ENCODE measurements at regions not wholly inside any gene's neighbourhood (a gene's known extent, or its start where the extent isn't known, plus 50 kb on each side); places are given as distances from the start of the nearest gene placed in this dataset.
"Not testable (repeated sequence)": the region's sequence is repeated elsewhere in the genome, so short reads cannot be mapped to it uniquely, and the experiment has no call there.

DNA sequence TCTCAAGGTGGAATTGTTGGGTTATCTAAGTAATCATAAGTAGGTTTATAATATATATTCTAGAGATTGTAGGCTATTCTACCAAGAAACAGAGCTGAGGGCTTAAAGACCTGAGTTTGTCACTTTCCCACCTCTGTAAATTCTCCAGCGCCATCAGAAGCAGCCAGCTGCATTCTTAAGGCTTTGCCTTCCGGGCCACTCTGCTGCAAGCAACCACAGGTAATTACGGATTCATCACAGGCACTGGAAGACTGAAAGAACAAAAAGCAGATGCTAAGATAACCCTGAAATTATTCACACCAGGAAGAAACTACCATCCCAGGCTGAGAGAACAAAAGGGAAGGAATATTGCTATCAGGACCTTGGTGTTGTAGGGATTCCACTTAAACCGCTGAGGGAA, 137.8 kb upstream of the JCAD start:
- no peak for DNase-seq (ENCODE audit: low spot score)

DNA sequence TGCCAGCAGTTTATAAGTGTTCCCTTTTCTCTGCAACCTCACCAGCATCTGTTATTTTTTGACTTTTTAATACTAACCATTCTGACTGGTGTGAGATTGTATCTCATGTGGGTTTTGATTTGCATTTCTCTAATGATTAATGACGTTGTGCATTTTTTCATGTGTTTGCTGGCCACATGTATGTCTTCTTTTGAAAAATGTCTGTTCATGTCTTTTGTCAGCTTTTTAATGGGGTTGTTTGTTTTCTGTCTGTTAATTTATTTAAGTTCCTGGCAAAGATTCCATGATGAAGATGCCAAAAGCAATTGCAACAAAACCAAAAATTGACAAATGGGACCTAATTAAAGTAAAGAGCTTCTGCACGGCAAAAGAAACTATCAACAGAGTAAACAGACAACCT, 137.2 kb upstream of the JCAD start:
- DNase-seq (ENCODE audit: low spot score) = not testable (repeated sequence)

DNA sequence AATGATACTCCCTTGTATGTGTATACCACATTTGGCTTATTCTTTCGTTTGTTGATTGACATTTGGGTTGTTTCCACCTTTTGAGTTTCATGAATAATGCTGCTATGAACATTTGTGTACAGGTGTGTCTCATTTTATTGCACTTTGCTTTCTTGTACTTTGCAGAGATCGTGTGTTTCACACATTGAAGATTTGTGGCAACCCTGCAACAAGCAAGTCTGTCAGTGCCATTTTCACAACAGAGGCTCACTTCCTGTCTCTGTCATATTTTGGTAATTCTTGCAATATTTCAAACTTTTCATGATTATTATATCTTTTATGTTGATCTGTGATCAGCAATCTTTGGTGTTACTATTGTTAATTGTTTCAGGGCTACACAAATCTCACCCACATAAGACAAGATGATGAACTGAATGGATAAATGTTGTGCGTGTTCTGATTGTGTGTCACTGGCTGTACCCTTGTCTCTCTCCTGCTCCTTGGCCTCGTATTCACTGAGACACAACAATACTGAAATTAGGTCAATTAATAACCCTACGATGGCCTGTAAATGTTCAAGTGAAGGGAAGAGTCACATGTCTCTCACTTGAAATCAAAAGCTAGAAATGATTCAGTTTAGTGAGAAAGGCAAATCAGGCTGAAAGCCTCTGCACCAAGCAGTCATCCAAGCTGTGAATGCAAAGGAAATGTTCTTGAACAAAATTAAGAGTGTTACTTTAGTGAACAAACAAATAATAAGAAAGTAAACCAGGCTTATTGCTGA, 133.6 kb upstream of the JCAD start:
- DNase-seq (ENCODE audit: low spot score) = no peak

DNA sequence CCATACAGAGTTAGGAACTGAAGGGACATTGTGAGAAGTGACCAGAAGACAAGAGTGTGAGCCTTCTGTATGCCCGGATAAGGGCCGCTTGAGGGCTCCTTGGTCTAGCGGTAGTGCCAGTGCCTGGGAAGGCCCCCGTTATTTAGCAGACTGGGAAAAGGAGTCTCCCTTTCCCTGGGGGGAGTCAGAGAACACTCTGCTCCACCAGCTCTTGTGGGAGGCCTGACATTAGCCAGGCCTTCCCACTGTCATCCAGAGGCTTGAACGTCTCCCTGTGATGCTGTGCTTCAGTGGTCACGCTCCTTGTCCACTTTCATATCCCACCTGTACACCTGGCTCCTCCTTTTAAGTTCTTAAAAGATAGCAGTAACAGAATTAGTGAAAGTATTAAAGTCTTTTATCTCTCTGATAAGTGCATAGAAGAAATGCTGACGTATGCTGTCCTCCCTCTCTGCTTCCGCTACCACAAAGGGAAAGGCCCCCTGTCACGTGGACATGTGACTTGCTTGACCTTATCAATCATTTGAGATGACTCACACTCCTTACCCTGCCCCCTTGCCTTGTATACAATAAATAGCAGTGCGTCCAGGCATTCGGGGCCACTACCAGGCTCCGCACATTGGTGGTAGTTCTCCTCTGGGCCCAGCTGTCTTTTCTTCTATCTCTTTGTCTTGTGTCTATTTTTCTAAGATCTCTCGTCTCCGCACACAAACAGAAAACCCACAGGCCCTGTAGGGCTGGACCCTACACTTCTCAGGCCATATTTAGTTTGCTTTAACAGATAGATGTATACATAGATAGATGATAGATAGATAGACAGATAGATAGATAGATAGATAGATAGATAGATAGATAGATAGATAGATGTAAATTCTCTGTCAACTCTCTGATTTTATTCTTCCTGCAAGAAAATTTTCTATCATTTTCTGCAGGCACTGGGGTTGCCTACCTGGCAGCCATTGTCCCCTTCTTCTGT, 131.5 kb upstream of the JCAD start:
- no peak for DNase-seq (ENCODE audit: low spot score)

DNA sequence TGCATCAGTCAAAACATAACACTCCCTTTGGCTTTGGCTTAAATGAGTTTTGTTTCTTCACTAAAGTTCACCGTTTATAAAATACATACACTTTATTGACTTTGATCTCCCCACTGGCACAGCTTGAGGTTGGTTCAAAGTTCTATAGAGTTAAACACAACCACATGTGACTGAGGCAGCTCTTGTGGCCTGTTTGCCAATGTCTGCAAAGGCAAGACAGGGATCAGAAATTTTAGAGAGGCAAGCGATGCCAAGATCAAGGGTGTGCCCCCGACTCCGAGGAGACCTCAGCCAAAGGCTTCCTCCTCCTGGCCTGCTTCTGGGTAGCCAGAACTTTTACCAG, 129.8 kb upstream of the JCAD start:
- no peak for DNase-seq (ENCODE audit: low spot score)

DNA sequence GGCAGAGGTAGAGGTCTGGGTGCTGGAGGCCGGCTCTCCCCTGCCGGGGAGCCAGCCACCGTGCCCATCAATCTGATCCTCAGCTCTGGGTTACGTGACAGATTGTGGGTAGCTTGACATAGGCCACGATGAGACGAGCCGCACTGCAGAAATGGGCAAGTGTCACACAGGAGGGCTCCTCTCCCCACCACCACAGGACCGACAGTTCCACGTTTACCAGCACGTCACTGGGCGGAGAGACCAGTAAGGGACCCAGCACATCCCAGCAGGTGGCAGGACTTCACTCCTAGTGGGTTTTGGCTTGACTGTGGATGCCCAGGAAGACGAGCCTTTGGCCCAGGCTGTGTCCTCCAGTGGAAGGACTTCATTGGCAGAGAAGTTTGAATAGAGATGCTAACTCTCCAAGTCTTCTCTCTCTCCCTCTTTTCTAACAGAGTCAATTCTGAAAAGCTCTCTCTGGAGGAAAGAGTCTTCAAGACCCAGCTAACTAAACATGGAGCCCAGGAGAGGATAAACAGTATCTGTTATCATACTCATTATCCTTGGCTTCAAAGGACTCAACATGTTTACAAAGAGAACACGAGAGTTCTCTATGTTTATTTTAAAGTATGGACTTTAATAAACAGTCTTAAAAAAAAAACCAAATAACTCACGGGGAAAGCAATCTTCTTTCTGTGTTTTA, 129.3 kb upstream of the JCAD start:
- no peak for DNase-seq (ENCODE audit: low spot score)

DNA sequence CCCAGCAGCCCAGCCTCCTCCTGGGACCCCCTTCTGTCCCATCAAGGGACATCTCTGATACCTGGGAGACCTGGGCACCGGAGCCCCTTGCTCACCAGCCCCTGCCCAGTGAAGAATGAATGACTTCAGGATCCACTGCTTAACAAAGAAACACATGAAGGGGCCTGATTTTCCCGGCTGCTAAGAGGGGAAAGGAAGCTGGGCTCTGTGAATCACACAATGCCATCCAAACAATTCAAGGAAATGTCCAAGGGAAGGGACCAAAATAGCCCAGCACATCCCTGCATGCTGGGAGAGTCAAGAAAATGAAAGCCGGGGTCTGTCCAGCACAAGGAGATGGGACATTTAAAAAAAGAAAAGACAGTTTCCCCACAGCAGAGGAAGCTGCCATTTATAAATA, 128.7 kb upstream of the JCAD start:
- DNase-seq (ENCODE audit: low spot score) = no peak

DNA sequence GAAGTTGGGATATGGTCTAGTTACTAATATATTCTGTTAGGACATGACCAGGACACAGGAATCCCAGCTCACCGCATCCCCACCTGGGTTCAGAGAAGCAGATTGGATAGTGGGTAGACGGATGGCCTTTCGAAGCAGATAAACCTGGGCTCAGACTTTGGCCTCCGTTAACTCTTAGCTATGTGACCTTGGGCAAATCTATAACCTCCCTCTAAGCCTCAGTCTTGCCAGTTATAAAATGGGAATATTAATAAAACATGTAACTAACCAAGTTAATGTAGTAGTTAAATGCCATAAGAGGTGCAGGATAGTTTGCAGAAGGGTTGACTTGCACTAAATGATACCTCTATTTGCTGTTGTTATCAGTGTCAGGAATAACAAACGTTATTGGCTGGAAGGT, 127.6 kb upstream of the JCAD start:
- DNase-seq (ENCODE audit: low spot score) = no peak

DNA sequence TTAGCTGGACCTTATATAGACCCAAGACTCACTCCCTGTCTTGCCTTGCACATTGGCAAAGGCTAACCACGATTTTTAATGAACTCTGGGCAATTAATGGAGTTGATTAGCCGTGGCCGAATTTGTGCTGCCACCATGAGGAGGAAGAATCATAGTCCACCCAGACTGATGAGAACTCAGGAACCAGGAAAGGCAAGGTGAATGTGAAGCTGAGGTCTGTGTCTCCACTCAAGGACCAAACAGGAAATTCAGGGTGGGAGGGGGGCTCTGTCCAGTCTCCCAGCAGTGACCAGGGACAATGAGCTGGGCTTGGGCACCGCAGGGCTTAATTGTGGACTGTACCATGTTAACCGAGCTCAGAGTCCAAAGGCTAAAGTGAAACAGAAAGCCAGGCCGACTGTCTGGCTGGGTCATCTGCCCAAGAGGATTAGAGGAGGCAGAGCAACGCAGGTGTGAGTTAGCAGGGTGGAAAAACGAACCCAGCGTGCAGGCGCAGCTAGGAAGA, 127.0 kb upstream of the JCAD start:
- DNase-seq (ENCODE audit: low spot score) = no peak

DNA sequence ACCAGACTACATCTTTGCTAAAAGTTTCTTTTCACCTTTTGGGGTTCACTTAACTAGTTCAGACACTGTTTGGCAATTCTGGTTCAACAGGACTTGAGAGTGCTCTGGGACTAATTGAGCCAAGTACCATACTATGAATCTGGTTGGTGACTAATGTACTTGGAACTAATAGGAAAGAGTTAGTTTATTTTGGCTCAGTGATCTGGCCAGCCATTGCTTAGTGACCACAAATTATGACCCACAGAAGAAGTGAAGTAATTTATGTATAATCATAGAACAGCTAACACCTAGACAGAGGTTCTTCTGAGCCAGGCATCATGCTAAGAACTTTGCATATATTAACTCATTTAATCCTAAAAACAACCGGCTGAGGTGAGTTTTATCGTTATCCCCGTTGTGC, 126.5 kb upstream of the JCAD start:
- DNase-seq (ENCODE audit: low spot score) = no peak

DNA sequence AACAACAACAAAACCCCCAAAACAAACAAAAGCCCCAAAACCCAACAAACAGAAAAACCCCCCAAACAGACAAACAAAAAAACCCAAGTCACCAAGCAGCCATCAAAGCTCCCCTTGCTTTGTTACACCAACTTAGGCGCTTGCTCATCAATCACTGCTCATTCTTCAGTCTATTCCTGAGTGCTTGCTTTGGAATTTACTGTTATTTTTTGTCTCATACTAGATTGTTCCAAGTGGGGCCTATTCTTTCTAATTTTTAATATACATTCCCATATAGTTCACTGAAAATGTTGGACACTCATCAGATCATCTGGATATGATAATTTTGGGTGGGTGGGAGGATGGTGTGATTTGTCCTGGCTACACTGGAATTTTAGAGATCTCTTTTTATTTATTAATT, 126.0 kb upstream of the JCAD start:
- DNase-seq (ENCODE audit: low spot score) = no peak

DNA sequence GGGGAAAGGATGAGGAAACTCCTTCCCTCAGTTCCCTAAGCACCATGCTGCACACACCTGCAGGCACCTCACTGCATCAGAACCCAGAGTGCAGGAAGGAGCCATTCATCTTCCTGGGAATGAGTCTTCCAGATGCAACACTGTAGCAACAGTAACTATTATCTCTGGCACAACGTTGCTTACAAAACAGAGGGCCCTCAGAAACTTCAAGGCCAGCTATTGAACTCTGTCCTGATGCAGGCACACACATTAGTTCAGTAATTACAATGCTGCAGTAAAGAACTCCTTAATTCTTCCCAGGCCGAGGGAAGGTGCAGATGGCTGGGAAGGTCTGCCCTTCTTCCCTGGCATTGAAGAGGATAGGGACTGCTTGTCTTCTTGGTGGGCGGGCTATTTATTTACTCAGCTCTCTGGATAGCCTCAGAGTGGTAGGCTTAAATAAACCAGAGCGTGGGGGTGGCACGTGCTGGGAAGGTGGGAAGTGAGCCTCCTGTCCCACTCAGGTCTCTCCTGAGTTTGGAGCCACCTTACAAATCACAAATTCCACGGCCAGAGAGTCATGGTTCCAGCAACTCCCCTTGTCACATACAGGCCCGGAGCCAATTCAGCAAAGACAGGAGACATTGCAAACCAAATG, 125.1 kb upstream of the JCAD start:
- no peak for DNase-seq (ENCODE audit: low spot score)

DNA sequence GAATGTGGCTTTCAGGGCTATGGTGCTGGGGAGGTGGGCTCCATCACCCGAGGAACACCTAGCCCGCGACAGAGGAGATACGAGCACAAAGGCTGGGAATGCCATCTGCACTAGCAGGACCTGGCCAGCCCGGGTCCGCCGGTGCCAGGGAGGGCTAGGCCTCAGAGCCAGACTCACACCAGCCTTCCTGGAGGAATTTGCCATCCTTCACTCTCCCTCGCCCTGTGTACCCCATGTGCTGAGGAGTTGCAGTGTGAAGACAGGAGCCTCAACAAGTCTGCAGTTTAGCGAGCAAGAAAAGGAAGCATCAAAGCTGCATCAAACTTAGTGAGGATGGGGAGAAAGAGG, 123.6 kb upstream of the JCAD start:
- no peak for DNase-seq (ENCODE audit: low spot score)

DNA sequence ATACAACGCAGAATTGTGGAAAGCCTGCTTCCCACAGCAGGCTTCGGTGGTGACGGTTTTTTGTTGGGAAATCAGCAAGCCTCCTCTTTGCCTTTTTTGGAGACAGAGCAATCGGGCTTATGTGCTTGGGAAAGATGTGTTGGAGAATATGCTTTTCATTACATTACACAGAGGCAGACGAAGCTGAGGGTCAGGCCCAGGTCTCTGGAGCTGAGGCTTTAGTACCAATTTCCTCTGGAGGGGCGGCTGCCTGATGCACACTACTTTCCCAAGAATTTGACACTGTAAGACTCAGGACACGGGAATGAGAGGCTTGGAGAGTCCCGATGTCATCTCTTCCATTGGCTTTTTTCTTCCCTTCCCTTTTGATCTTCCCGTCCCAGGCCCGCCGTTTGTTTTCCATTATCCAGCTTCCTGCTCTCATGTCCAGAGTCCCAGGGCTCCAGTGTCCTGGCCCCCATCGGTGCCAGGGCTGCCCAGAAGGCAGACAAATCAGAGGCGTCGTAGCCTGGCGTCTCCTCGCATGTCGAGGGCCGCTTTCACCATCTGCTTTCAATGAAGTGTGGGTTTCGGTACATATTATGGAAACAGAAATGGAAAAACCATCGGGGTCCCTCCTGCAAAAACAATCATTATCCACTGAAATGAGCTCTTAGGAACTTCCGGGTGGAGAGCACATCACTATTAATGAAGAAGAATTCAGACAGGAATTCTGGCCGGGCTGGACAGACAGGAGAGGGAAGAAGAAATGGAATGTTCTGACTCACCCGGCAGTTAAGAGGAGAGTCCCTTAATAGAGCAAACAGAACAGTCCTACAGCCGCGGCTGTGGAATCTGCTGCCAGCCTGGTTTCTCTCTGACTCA, 123.0 kb upstream of the JCAD start:
- DNase-seq (ENCODE audit: low spot score) = no peak

DNA sequence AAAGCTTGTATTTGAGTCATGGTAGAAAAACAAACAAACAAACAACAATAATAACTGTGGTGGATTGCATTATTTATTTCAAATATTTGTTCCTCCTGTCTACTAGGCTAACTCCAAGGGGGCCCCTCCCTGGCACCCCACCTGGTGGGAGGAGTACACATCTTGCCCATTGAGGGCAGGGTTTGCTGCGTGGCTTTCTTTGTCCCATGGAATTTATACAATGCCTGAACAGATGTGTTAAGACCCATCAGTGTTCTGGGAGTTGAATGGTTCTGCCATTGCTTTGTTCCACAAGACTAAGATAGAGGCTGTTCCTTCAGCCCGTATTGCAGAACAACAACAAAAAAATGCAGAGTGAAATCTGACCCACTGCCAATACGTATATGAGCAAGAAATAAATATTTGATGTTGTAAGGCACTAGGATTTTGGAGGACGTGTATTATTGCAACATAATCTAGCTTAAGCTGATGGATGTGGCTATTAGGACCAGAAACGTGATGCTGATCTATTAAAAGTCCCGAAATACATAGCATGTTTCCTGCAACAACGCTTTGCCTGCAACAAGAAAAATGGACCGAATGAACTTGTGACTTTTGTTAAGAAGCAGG, 119.1 kb upstream of the JCAD start:
- no peak for DNase-seq (ENCODE audit: low spot score)

DNA sequence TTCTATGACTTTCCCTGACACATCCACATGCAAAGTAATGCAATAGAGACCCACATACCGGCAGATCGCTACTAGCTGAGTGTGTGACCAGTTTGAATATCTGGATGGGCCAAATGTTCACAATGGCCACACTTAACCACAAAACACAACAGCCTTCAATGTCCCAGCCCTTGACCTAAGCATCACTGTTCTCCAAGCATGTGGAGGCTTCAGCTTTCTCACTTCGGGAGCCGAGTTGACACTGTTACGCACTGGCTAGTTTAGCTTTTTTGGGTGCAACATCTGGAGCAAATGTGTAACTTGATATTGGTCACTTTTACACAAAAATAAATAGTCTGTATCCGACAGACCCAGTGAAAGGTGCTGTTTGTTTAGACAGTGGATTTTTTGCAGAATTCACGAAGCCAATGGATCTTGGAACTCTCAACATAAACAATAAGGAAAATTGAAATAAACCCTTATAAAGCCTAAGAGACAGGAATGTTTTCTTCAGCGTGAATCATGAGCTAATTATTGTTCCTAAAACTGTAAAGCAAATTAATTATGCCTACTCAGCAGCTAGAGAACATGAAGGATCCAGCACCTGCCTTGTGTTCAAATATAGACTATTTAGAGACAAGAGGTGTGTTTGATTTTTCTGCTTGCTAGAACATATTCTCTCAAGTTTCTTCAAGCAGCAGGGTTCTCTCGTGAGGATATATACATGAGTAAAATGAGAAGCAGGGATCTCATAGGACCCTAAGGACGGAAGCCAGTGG, 117.6 kb upstream of the JCAD start:
- DNase-seq (ENCODE audit: low spot score) = no peak

DNA sequence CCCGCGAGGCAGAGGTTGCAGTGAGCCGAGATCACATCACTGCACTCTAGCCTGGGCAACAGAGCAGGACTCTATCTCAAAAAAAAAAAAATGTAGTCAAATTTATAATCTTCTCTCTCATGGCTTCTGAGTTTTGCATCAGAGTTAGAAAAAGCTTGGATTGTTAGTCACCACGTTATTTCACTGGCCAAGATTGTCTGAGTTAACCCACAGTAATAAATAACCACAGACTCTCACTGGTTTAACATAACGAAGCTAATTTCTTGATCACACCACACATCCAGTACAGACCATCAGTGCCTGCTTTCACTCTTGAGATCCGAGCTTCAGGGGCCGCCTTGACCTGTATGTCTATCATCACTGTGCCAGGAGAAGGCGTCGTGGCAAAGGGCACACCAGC, 116.8 kb upstream of the JCAD start:
- no peak for DNase-seq (ENCODE audit: low spot score)

DNA sequence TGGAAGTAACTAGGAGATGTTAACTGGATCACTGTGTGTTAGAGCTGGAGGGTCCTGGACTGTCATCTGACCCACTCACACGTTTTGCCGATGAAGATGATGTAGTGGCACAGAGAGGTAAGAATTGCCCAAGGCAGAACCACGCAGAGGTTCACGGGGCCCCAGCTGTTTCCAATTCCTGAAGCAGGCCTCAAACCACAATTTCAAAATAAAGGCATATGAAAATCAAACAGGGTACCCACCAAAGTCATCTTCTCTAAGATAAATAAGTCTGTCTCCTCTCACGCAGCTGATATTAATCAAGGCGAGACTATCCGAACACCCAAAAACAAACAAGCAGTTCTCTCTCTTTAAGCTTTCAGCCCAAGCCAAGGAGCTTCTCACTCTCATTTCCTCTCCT, 113.3 kb upstream of the JCAD start:
- no peak for DNase-seq (ENCODE audit: low spot score)

DNA sequence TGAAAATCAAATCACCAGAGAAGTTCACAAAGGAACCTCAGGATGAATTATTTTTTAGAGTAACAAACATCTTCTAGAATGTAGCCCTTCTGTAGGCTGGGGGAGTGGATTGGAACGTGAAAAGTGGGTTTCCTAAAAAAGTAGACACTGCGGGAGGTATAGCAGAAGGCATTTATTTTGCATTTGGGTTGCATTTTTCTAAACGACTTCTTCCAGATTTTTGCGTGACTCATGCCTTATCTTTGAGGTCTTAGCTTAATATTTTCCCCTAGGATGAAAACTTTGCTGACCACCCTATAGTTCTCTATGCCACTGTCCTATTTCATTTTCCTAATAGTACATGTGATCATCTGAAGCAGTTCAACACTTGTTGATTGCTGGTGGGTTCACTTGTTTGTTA, 112.7 kb upstream of the JCAD start:
- no peak for DNase-seq (ENCODE audit: low spot score)

DNA sequence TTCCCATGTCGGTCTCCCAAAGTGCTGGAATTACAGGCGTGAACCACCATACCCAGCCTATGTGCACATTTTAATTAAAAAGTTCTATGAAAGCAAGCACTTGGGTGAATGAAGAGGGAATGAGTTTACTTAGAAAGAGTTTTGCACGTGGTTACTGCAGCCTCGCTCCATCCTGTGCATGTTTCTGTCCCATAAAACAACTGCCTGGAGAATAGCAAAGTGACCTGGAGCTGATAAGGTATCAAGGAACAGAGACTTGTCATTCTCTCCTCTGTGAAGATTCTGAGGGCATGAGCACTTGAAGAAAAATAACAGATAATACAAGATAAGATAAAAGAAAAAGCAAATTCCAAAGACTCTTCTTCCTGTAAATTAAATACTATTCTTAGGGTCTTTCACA, 112.2 kb upstream of the JCAD start:
- no peak for DNase-seq (ENCODE audit: low spot score)
